Middle frontal gyrus (tissue), 1 donor: ENCODE measurements at regions not wholly inside any gene's neighbourhood (a gene's known extent, or its start where the extent isn't known, plus 50 kb on each side); places are given as distances from the start of the nearest gene placed in this dataset.
A peak's percentile ranks its signal among the peaks of the same experiment; 100 is the strongest.

ENCODE experiments used
- DNase-seq: peaks from one replicate; pipeline ENCODE4 v3.0.0-alpha.2; 2015; ENCODE audit warnings: low spot score; ENCODE audit errors: extremely low spot score

DNA sequence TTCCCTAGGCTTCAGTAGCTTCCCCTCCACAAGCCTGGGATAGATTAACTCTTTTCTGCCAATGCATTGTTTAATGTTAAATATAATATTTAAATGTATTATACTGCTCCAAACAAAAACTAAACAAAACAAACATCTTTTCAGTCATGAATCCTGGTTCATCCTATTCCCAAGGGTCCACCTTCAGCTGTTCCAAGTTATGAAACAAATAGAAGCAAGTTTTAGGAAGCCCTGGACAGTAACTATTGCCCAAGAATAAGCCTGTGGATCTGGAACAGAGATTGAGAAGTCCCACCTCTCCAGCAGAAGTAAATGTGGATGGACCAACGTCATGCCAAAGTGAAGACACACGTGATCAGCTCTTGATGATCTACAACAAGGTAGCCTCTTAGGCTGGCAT, 408.1 kb downstream of the SETD4 start:
- no peak for DNase-seq

DNA sequence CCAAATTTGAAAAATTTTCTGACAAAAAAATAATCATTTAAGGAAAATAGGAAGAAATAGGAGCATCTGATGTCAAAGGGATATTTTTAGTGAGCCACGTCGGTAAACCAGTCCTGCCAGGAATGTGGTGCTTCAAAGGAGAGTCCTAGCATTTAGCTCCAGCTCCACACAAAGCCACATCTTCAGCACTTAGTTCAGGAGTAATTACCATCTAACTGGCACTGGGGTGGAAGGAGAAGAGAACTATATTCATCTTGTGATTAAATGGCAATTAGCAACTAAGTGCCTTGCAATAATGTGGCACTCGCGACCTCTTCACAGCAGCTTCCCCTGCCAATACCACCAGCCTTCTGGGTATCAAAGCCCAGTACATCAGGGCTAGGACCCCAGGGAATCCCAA, 409.1 kb downstream of the SETD4 start:
- no peak for DNase-seq

DNA sequence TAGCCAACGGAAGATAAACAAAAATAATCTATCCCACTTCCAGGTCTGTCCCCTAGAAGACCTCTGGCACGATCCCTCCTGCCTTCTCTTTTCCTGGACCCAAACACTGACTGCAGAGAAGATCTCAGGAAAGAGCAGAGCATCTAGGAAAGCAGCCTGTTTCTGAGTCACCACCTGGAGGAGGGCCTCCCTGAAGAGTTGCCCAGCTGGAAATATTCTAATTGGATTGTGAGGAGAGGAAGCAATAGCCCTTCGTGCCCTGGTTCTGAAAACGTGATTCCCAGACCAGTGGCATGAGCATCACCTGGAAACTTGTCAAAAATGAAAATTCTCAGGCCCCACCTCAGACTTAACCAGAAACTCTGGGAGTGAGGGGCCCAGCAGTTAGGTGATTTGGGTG, 411.1 kb downstream of the SETD4 start:
- no peak for DNase-seq

DNA sequence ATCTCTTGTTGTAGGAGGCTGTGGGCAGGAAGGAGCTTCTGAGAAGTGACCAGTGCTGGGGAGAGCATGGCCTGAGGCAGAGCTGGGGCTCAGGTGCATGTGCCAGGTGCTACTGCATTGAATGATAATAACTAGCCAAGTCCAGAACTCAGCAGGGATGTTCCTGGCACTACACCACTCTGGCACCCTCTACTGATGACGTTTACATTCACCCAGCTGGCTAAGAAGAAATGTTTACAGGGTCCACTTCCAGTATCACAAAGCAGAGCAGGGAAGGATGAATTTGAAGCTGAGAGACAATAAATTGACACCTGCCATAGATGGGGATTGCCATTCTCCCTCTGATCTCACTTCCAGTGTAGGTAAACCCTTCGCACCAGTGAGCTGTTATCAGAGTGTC, 411.8 kb downstream of the SETD4 start:
- no peak for DNase-seq

DNA sequence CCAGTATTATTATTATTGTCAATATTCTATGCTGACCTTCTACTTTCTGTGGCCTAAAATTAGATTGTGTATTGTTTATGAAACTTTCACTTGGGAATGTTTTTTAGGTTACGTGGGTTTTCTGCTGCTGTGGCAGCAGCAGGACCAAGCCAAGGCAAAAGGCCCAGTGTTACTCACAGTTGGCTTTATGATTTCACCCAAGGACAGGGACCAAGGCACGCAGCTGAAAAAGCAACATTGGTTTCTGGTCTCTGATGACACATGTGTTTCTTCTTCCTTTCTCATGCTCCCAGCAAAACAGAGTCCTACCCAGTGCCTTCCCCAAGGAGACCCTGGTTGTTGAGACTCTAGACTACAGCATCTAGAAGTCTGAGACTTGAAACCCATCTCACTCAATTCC, 413.7 kb downstream of the SETD4 start:
- no peak for DNase-seq

DNA sequence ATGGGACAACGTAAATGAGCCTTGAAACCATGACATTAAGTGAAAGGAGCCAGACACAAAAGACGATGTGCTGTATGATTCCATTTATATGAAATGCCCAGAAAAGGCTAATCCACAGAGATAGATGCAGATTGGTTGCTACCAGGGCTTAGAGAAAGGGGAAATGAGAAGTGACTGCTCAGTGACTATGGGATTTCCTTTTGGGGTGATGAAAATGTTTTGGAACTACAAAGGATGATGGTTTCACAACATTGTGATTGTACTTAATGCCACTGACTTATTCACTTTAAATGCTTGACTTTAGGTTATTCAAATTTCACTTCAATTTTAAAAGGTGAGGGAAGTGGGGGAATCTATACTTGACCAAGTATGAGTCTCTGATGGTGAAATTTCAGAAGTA, 414.3 kb downstream of the SETD4 start:
- DNase-seq: no peak

DNA sequence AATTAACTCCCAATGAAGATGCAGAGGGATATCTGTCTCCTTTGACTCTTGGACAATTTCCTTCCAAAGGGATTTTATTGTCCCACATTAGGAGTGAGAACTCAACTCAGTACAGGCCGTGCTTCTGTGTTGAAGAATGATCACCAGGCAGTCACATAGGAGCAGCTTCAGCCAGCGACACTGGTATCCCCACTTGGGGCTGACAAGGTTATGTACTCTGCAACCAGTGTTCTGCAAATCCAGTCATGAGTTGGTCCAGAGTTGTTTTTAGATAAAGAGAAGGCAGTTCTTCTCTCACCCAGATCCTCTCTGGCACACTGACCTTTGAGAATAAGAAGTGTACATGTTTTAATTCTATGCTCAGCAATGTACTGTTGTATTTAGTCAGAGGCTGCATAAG, 415.8 kb downstream of the SETD4 start:
- no peak for DNase-seq

DNA sequence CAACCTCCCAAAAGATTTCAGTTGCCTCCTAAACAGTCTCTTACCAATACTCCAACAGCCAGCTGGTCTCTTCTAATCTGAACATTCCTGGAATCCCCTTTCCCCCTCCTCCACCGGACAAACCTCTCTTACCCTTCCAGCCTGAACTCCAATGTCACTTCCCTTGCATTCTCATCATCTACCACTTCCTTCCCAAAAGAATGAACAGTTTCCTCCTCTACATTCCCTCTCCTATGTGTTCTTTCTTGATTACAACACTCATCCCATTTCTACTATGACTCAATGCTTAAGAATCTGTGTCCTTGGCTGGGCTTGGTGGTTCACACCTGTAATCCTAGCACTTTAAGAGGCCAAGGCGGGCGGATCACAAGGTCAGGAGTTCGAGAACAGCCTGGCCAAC, 417.1 kb downstream of the SETD4 start:
- no peak for DNase-seq

DNA sequence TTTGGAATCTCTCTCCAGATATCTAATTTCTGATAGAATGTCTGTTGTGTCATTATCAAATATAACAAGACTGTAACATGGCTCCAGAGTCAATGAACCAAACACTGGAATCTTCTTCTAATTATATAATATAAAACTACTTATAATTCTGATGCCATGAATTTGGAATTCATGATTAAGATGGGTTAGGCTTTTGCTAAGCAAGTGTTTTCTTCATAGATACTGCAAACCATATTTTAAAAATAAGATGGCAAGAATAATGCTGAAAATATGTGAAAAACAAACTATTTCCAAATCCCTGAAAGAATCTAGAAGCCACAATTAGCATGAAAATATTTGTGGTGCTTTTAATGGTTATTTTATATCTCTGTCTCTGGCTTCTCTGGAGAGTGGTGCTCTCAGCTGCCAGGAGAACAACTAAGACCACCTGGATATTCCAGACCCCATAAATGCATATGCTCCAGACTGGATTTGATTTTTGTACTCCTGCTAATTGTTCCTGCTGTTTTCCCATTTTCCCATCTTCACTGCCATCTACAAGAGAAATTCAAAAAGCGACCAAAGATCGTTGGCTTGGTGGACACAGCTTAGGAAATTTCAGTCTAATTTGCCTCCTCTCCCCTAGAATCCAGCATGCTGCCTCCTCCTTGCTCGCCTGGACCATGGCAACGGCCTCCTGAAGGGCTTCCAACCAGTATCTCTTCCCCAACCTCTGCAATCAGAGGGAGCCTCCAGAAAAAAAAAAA, 418.9 kb downstream of the SETD4 start:
- DNase-seq: no peak

DNA sequence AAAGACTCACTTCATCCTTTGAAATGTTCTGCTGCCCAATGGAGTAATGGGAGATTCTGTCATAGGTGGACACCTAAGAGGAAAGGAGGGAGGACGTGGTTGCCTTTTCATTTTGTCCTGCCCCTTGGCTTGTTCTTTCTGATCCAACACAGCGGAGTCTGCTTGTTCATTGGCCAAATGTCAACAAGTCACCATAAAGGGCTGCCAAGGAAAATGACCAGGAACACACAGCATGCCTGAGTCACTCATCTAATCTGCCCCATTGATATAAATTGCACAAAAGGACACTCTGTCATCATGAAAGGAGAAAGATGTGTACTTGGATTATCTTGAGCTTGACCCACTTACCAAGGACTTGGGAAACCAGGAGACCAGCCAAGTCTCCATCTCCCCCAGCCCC, 422.9 kb downstream of the SETD4 start:
- no peak for DNase-seq

DNA sequence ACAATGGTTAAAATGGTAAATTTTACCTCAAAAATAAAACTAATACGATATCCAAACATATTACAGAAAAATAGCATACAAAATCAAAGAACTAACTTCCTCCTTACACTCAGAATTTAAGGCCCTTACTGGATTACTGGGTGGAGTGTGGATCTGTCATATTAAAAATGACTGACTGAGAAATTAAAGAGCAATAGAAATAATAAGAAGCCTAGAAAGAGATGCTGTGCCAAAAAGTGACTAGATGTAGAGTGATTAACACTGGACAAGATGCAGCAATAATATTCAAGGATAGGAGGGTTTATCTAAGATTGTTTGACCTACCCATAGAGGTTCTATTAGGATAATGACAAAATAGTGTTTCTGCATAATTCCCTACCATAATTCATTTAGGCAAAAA, 424.3 kb downstream of the SETD4 start:
- DNase-seq: no peak

DNA sequence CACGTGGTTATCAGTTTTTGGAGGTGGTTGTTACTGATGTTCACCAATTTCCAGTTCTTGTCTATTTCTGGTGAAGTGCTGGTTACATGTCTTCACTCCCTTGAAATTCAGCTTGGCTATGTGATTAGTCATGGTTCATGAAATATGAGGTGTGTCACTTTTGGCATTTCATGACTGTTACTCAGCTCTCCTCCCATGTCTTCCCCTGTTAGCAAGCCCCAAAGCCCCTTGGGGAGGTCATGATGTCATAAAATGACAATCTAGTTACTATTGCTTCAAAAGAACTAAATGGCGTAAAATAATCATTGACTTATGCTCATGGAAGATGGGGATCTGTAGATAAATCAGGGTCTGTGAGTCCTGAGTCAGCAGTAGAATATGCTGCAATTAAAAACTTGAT, 425.1 kb downstream of the SETD4 start:
- no peak for DNase-seq

DNA sequence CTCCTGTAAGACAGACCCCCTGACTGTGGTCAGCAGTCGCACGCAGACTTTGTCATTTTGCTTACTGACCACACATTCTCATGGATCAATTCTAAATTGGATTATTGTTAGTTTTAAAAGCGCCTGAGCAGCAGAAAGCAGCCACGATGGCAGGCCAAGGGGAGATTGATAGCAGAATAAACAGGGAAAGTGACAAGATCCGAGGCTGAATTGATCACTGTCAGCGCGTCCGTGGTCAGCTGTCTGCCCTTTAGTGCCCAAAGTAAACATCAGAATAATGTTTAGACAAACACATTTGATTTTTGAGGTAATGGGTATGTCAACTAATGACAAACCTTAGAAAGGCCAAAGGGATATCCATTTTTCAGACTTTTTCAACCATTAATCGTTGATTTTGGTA, 426.8 kb downstream of the SETD4 start:
- no peak for DNase-seq

DNA sequence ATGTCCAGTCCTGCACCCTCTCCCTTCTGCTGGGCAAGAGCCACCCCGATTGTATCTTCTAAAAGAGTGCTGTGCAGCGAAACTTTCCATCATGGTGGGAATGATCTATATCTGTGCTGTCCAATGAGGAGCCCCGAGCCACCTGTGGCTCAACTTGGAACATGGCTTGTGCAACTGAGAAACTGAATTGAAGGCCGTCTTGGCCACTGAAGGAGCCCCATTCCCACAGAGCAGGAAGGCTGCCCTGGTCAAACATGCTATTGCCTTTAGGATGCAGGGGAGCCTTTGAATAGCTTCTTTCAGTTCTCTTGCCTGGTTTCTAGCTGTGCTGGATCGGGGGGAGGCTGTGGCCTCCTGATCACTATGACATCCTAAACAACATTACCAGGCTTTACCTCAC, 427.6 kb downstream of the SETD4 start:
- DNase-seq: no peak

DNA sequence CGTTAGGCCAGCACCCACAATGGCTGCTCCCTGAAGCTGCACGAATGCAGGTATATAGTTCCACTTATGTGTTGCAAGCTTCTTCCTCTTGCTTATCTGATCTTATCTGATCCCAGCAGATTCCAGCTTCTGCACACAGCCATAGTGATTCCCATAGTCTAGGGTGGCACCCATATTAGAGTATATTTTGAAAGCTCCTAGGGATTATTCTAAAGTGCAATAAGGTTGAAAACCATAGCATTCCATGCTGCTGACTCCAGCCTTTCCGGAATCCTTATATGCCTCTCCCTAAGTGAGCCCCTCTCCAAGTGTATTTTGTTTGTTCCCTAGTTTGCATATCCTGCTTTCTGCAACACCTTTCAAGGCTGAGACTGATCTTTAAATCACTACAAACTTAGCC, 432.0 kb downstream of the SETD4 start:
- DNase-seq: no peak

DNA sequence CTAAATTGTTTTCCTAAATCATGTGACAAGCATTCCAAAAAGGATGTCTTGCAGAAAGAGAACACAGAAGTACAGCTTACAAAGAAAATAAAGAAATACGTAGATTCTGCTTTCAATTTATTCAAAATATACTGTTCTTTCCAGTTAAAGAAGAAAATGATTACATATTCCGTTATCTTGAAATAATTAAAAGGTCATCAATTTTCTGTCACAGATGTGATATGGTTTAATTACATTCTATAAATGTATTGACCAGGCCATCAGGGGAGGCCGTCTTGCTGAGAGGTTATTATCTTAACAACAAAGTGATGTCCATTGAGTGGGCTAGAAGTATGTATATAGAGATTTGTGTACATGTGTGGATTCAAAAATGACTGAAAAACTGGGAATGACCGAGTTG, 432.9 kb downstream of the SETD4 start:
- DNase-seq: no peak

DNA sequence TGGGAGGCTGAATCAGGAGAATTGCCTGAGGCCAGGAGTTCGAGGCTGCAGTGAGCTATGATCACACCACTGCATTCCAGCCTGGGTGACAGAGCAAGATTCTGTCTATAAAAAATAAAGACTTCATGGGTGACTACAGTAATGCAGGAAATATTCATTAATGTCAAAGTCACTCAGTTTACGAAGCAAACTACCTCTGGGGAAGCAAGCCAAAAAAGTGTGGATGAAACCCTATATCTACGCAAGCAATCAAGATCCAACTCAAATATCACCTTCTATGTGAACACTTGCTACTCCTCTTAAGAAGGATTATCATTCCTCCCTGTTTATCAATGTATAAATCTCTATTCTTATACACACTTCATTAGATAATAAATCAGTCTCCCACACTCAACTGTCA, 434.8 kb downstream of the SETD4 start:
- no peak for DNase-seq

DNA sequence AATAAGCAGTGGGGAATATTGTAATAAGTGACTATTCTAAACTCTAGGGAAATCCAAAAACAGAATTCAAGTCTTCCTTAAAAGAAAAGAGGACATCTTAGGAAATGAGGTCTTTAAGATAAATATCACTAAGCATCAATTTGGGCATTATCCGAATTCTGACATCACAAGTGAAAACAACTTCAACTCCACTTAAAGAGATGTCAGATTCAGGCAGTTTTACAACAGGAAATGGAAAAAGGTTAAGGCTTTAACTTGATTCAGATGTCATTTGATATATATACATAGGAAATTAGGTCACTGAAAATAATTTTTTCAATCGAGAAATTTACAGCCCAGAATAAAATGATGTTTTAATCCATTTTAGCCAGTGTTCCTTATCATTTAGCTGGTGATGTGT, 435.4 kb downstream of the SETD4 start:
- no peak for DNase-seq

DNA sequence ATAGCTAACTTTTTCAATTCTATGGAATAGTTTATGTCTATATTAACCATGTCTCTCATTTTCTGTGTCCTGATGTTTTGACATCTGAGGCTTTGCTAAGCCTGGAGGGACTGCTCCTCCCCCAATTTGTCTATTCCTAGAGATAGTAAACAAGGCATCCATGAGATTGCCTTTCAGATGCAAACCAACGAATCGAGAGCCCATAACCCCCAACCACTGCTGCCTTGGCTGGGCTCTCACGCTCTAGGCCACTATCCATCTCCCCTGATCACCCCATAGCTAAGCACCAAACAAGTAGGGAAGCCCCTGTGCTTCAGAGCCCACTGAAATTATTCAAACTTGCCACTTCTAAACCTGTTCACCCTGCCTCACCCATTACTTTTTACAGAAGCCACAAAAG, 437.7 kb downstream of the SETD4 start:
- DNase-seq: no peak

DNA sequence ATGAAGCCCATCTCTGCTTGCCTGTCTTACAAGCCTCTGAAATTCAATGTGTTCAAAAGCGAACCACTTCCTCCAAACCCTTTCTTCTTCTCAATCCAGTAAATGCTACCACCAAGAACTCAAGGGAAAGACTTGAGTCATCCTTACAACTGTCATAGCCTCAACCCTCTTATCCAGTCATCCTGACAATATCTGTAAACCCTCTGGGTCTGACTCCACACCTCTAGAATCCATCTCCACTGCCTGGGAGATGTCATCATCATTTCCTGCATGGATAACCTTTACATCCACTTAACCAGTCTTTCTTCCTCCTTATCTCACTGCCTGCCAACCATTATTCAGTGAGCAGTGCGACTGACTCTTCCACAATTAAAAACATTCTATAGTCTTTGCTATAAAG, 441.1 kb downstream of the SETD4 start:
- no peak for DNase-seq

DNA sequence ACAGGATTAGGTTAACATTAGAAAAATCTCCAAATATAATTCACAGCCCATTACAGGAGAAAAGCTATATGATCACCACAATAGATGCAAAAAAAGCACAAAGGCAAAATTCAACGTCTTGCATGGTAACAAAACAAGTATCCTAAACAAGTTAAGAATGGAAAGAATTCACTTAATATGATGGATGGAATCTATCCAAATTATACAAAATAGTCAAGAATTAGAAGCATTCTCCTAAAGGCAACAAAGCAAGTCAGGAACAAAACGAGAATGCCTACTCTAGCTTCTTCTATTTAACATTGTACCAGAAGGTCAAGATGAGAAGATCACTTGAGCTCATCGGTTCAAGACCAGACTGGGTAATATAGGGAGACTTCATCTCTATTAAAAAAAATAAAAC, 442.8 kb downstream of the SETD4 start:
- DNase-seq: no peak

DNA sequence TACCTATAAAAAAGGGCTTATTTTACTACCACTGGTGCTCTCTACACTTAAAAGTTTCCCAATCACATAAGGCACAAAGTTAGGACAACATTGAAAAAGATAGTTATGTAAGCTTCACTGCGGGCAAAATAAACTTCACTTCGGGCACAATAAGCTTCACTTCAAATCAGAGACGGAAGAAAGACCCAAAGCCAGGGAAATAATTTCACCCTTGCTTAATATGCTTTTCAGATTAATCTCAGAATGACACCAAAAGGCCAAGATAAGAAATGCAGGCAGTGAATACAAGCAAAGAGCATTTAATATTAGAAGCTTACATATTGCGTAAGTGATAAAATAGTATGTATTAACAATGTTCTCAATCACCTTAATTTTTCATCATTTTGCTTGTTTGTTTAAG, 444.2 kb downstream of the SETD4 start:
- peak; percentile 6 for DNase-seq

DNA sequence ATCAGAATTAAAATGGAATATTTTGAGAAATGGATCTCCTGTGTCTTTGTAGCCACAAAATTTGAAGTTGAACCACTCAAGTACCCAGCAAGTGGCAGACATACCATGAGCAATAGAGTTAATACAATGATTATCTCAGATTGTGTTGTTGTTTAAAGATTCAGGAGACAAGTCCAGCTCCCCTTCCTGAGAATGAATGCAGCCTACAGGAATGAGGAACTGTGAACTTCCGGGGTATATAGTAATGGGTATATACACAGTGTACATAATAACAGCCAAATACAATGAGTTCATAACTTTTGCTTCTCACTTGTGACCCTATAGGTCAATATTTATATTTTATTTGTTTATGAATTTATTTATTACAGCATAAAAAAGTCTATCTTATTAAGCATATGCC, 445.0 kb downstream of the SETD4 start:
- no peak for DNase-seq

DNA sequence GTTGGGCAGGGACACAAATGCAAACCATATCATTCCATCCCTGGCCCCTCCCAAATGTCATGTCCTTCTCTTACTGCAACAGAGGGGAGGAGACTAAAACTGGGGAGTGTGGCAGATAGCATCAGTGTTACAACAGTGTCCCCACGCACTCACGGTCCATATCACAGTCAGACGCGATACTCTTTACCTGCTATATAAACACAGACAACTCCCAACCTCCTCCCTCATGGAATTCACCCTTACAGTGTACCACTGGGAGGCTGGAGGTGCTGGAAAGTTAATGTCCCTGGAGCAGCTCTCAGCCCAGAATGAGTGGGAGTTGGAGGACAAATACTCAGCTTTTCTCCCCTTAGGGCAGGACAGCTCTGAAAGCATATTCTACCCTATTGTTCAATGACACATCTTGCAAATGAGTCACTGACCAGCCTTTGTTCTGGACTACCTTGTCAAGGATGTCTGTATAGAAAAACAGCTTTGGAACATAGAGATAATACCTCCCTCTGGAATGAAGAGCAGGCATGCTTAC, 445.9 kb downstream of the SETD4 start:
- DNase-seq: no peak
